Fibroblast of upper back skin (primary cell): ENCODE measurements at regions not wholly inside any gene's neighbourhood (a gene's known extent, or its start where the extent isn't known, plus 50 kb on each side); places are given as distances from the start of the nearest gene placed in this dataset.
A peak's percentile ranks its signal among the peaks of the same experiment; 100 is the strongest.
"Not testable (repeated sequence)": the region's sequence is repeated elsewhere in the genome, so short reads cannot be mapped to it uniquely, and the experiment has no call there.

Source experiments
- DNase-seq: peaks from one replicate; pipeline ENCODE4 v3.0.0-alpha.2; 2013

- no peak for DNase-seq
Observed at GRCh38 chr9:72471096-72471495, 50.3 kb upstream of the TMC1 start.

DNA sequence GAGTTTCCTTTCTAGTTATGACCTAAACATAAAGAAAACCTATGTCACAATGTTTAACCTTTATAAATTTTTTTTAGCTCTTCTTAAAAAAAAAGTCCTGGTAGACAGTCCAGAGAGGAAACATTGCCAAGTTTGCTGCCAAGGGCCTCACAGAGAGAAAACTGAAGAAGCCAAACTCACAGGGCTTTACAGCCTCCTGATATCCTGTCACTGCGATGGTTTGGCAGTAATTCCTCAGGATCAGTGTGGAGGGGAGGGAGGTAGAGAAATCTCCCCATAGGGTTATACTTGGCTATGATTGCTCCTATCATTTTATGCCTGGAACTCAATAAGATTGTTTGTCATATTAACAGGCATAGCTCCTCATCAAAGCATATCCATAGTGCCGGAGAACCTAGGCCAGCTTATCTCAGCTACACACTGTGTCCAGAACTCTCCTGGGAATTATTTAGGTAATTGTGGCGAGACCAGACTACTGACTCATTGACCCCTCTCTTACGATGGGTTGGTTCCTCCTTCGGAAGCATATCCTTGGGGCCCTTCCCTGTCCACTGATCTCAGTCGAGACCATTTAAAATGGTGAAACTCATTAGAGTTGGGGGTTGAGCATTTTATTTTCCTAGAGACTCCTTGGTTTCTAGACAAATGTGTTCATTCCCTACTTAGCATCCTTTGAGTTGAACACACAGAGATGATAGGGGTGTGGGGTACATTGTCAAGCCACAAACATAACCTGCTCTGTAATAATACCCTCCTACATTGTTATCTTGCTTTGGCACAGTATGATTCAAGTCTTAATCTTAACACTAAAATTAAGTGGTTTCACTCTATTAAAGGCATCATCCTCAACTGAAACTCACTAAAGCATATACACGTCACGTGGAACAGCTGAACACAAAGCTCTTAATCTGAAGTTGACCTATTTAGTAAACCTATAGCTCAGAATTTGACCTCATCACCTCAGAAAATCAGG lies 53.4 kb upstream of the TMC1 start:
- peak; percentile 65 for DNase-seq

- no peak for DNase-seq
Observed at GRCh38 chr9:72465593-72465984, 55.8 kb upstream of the TMC1 start.

DNA sequence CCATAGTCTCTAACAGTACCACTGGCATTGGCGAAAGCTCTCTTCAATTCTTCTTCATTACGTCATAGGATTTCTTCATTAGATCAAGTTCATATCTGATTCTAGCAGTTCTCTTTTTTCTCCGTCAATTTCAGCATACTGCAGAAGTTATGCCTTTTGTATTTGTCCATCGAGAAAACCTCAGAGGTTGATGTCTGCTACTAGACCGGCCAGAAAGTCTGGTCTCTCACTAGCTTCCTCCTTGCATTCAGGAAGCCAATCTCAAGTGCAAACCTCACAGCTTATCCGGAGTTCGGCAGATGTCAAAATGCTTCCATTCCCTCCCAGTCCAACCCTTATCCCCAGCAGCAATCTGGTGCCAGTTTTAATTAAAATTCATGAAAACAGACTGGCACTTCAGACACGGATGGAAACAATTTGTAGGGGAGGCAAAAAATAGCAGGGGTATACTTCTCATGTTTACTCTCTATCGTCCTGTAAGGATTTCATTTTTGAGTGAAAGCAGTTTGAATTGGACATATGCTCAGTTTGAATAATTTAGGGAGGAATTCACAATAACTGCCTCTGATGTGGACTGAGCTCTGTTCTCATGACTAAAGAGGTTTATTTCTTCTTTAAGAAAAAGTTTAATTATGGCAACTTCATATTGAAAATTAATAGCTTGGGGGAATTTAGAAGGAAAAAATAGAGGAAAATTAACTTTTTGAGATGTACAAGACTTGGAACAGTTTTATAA lies 56.4 kb upstream of the TMC1 start:
- no peak for DNase-seq

DNA sequence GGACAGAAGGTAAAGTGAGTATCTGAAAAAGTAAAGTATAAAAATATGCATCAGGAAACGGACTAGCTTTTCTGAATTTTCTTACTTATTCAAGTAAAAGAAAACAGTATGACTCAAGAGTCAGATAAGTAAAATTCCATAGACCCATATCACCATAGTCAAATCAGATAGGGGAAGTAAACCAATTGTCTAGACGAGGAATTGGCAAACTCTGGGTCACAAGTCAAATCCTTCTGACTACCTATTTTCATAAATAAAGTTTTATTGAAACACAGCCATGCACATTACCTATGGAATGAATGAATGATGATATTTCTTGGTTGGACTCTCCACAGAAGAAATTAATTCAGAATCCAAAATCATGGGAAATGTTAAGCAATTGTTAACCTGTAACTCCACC lies 59.1 kb upstream of the TMC1 start:
- peak; percentile 57 for DNase-seq

GRCh38 chr9:72460342-72461312 lies 60.8 kb upstream of the TMC1 start:
- DNase-seq = no peak

DNA sequence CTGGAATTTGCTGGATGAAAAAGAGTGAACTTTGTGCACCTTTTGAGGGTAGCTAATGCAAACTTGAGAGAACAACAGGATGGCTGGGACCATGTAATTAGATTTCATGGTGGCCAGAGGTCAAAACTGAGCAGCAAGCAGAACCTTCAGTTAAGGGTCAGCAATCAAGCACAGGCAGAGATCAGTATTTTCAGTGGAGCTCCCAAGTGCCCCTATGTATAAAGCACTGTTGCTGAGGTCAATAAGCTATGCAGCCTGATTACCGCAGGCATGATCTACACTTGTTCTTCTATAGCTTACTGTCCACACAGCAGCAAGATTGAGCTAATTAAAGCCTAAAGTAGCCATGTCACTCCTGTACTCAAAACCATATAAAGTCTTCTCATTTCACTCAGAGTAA lies 62.1 kb upstream of the TMC1 start:
- no peak for DNase-seq

GRCh38 chr9:72458153-72458552 lies 63.3 kb upstream of the TMC1 start:
- no peak for DNase-seq

DNA sequence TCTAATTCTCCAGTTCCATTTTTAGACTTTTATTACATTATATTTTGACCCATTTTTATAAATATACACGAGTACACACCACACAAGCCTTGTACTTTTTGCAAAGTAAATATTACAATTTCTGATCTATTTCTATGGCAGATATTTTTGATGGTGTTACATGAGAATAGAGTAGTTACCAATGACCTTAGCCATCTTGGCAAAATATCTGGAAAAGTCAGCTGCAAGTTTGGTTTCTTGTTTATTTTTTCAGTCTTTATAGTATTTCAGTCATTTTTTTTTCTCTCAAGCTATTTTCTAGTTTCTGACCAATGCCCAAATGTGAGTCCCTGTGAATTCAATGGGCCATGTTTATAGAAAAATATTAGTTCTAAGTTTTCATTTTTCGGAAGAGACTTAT lies 64.0 kb upstream of the TMC1 start:
- no peak for DNase-seq

- no peak for DNase-seq
Observed at GRCh38 chr9:72454871-72455491, 66.4 kb upstream of the TMC1 start.

DNA sequence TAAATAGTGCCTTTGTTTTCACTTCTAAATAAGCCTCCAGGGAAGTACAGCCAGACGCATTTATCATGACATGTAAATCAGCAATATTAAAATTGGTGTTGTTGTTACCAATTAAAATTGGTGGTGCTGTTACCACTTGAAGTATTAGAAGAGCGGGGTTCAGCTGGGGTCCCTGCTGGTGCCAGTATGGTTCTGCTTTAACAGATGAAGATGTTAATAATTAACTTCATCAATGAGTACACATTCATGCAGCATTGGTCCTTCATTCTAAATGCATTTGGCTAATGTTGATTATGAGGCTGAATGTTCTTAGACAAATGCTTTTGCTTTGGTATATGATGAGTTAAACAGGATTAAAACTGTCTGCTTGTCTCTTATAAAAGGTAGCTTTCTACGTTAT lies 67.6 kb upstream of the TMC1 start:
- no peak for DNase-seq

GRCh38 chr9:72446241-72446640 lies 75.2 kb upstream of the TMC1 start:
- not testable (repeated sequence) for DNase-seq

DNA sequence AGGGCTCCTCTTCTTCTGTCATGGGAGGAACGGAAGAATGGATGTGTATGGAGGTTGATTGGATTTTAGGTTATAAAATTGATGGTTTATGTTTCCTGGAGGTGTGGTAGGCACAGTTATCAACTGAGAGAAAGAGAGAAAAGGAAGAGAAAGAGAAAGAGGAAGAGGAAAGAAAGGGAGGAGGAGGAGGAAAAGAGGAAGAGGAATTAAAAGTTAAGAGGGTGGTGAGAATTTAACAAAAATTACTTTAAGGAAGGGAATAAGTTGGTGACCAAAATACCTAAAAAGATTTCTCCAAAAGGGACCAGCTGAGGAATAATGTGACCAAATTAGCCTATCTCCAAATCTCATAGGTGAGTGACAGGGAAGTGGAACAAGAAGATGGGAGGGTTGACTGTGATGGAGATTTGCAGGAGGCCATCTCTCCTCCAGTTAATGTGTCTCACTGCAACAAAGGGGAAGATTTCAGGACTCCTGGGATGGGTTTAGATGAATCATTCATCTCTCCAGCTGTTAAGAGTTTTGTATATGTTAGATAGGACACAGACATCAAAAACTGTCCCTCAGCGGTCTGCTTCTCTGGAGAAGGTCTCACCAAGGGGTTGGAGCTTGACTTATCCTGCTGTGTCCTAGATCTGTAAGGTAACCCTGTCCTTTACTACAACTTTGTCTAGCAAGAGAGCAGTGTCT lies 76.0 kb upstream of the TMC1 start:
- DNase-seq = no peak

DNA sequence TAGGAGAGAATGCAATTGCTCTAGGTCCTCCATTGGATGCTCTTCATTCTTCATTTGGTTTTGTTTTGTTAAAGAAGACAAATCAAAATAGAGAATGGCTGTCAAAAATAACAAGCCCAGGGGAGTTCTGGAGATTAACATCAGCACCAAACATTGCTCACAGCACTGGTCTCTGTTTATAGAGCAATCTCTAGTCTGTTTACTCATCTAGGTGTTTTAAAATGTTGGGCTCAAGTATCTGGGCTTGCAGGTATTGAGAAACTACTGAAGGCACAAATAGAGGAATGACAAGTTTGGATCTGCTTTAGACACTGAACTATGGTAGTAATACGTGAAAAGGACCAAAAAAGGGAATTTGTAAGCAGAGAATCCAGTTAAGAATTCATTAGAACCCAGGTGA lies 77.0 kb upstream of the TMC1 start:
- DNase-seq = no peak

DNA sequence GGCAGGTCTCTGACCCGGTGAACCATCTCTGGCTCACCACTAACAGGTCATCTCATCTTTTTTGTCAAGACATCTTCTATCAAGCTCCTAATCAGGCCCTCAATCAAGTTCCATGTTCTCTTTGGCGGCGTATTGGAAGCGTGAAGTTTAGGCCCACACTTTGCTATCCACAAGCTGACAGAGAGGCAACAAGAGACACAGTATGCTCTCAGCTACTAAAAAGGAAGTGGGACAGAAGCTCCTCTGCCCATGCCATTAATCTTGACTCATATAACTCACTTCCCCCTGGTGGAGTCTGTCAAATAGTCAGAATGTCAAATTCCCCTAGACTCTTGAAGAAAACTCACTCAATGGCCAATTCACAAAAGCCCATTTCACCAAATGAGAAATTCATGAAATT lies 77.6 kb upstream of the TMC1 start:
- peak; percentile 25 for DNase-seq

- peak; percentile 92 for DNase-seq
Observed at GRCh38 chr9:72441848-72442607, 77.0 kb upstream of the ZFAND5 start.

GRCh38 chr9:72440992-72441847 lies 76.2 kb upstream of the ZFAND5 start:
- no peak for DNase-seq

DNA sequence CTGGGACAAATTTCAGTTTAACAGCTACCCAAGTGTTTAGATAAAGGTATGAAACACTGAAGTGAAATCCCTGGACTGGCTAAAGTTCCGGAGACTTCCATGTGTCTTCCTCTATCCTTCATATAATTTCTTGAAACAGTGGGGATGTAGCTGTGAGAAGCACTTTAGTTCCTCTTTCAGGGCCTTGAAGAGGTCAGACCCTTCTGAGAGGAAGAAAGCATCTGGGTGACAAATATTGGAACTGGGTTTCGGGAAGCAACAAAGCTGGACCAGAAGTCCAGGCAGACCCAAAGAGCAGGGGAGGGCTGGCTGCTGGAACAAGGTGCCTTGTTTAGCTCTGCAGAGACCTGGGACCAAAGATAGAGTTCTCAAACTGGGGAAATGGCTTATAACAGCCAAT lies 75.4 kb upstream of the ZFAND5 start:
- DNase-seq = no peak

GRCh38 chr9:72433616-72434267 lies 68.7 kb upstream of the ZFAND5 start:
- DNase-seq = peak; percentile 86
